Endothelial cell (in vitro differentiated cells): ENCODE measurements at regions not wholly inside any gene's neighbourhood (a gene's known extent, or its start where the extent isn't known, plus 50 kb on each side); places are given as distances from the start of the nearest gene placed in this dataset.
"Not testable (repeated sequence)": the region's sequence is repeated elsewhere in the genome, so short reads cannot be mapped to it uniquely, and the experiment has no call there.

Source experiments
- DNase-seq: peaks from one replicate; pipeline ENCODE4 v3.0.0; 2021; ENCODE audit warnings: low spot score
- H3K27ac Mint-ChIP-seq: one replicate; pipeline ENCODE4 v1.8.0; 2021; ENCODE audit warnings: mixed read lengths, inconsistent platforms; ENCODE audit not compliant: unreplicated experiment
- H3K27me3 Mint-ChIP-seq: one replicate; pipeline ENCODE4 v1.8.0; 2021; ENCODE audit warnings: mild to moderate bottlenecking, moderate library complexity, mixed read lengths, inconsistent platforms; ENCODE audit not compliant: unreplicated experiment
- H3K36me3 Mint-ChIP-seq: one replicate; pipeline ENCODE4 v1.8.0; 2021; ENCODE audit warnings: mild to moderate bottlenecking, low read depth, mixed read lengths, inconsistent platforms; ENCODE audit not compliant: unreplicated experiment
- H3K4me1 Mint-ChIP-seq: one replicate; pipeline ENCODE4 v1.8.0; 2021; ENCODE audit warnings: mild to moderate bottlenecking, mixed read lengths, inconsistent platforms; ENCODE audit not compliant: unreplicated experiment
- H3K4me3 Mint-ChIP-seq: one replicate; pipeline ENCODE4 v1.8.0; 2021; ENCODE audit warnings: mild to moderate bottlenecking, mixed read lengths, inconsistent platforms; ENCODE audit not compliant: unreplicated experiment
- H3K9me3 Mint-ChIP-seq: one replicate; pipeline ENCODE4 v1.8.0; 2021; ENCODE audit warnings: mixed read lengths, inconsistent platforms; ENCODE audit not compliant: unreplicated experiment
- TF ChIP-seq, protein P1 (sequence below): fragments of 200-600 bp; sonication (generic); IDR thresholded peaks from one replicate; pipeline ENCODE4 v1.5.0; 2021; ENCODE audit warnings: antibody characterized with exemption; ENCODE audit not compliant: unreplicated experiment

DNA sequence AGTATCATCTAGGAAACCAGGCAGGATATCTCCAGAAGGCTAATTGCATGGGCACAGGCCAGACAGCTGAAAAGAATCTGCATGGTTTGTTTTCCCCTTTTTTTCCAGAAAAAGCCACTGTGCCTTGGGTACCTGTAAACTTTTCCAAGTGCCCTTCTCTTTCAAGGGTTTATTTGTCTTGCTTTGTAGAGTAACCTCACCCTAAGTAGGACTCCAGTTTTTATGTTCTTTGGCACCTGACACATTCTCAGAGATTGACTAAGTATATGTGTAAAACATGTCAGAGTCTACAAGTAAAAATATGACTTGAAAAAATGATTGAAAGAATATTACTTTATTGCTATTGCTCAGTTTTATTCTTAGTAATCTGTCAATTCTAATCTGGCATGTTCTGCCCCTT is 70.7 kb upstream of the TEX13C start:
- Mint-ChIP-seq H3K4me3 (no peak overlapping the region), H3K27me3 (no peaks in the 10 kb centered on the region)

DNA sequence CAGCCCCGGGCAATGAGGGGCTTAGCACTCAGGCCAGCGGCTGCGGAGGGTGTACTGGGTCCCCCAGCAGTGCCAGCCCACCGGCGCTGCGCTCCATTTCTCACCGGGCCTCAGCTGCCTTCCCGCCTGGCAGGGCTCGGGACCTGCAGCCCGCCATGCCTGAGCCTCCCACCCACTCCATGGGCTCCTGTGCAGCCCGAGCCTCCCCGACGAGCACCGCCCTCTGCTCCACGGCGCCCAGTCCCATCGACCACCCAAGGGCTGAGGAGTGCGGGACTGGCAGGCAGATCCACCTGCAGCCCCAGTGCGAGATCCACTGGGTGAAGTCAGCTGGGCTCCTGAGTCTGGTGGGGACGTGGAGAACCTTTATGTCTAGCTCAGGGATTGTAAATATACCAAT is 63.9 kb upstream of the TEX13C start:
- H3K4me1 Mint-ChIP-seq, result not testable (repeated sequence)

More for the DNA sequence above, 70.7 kb upstream of the TEX13C start:
- DNase-seq, result no peak
- Mint-ChIP-seq H3K36me3 (no peaks in the 10 kb centered on the region), H3K9me3 (no peaks in the 10 kb centered on the region), H3K4me1 (no peaks in the 10 kb centered on the region), H3K27ac (no peak overlapping the region)
- TF ChIP-seq, protein P1, sequence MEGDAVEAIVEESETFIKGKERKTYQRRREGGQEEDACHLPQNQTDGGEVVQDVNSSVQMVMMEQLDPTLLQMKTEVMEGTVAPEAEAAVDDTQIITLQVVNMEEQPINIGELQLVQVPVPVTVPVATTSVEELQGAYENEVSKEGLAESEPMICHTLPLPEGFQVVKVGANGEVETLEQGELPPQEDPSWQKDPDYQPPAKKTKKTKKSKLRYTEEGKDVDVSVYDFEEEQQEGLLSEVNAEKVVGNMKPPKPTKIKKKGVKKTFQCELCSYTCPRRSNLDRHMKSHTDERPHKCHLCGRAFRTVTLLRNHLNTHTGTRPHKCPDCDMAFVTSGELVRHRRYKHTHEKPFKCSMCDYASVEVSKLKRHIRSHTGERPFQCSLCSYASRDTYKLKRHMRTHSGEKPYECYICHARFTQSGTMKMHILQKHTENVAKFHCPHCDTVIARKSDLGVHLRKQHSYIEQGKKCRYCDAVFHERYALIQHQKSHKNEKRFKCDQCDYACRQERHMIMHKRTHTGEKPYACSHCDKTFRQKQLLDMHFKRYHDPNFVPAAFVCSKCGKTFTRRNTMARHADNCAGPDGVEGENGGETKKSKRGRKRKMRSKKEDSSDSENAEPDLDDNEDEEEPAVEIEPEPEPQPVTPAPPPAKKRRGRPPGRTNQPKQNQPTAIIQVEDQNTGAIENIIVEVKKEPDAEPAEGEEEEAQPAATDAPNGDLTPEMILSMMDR, result no peak

DNA sequence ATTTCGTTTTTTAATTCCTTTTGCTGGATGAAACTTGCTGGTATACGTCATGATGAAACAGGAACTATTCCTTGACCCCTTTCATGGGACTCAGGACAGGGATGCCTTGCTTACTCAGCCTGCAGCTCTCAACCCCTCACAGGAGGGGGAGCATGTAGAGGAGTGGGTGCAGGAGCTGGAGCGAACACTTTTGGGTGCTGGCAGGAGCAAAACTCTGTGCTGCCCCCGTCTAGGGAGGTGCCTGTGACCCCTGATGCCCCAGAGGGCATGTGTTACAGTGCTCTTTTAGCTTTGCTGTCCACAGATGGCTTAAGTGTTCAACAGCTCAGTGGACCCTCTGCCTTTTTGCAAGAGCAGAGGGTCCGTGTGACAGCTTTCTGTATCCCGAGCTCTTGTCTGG is 56.8 kb upstream of the TEX13C start:
- DNase-seq, result no peak
- H3K9me3 Mint-ChIP-seq, result peaks cover 8% of the 10 kb centered on the region
- H3K36me3 Mint-ChIP-seq, result peaks cover 4% of the 10 kb centered on the region
- H3K27ac Mint-ChIP-seq, result no peak overlapping the region
- TF ChIP-seq, protein P1, result no peak
- H3K27me3 Mint-ChIP-seq, result no peaks in the 10 kb centered on the region
- H3K4me3 Mint-ChIP-seq, result no peak overlapping the region
- H3K4me1 Mint-ChIP-seq, result no peaks in the 10 kb centered on the region

More for the DNA sequence above, 63.9 kb upstream of the TEX13C start:
- H3K27me3 Mint-ChIP-seq, H3K4me3 Mint-ChIP-seq, DNase-seq, H3K36me3 Mint-ChIP-seq, H3K9me3 Mint-ChIP-seq, H3K27ac Mint-ChIP-seq: not testable (repeated sequence)

DNA sequence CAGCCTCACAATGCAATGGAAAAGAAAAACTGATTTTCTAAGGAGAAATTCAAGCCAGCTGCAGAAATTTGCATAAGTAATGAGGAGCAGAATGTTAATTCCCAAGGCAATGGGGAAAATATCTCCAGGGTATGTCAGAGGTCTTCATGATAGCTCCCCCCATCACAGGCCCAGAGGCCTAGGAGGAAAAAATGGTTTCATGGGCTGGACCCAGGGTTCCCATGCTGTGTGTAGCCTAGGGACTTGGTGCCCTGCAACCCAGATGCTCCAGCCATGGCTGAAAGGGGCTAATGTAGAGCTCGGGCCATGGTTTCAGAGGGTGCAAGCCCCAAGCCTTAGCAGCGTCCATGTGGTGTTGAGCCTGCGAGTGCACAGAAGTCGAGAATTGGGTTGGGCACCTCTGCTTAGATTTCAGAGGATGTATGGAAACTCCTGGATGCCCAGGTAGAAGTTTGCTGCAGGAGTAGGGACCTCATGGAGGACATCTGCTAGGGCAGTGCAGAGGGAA is 53.5 kb upstream of the TEX13C start:
- no peaks in the 10 kb centered on the region for H3K4me1 Mint-ChIP-seq
- TF ChIP-seq, protein P1, result no peak
- no peak overlapping the region for H3K4me3 Mint-ChIP-seq
- peaks cover 4% of the 10 kb centered on the region for H3K36me3 Mint-ChIP-seq
- DNase-seq, result no peak
- peaks cover 8% of the 10 kb centered on the region for H3K9me3 Mint-ChIP-seq
- H3K27ac Mint-ChIP-seq, result no peak overlapping the region
- H3K27me3 Mint-ChIP-seq, result no peaks in the 10 kb centered on the region
